DOHH2 (cell line): ENCODE measurements at regions not wholly inside any gene's neighbourhood (a gene's known extent, or its start where the extent isn't known, plus 50 kb on each side); places are given as distances from the start of the nearest gene placed in this dataset.
"Not testable (repeated sequence)": the region's sequence is repeated elsewhere in the genome, so short reads cannot be mapped to it uniquely, and the experiment has no call there.

Experiments used
- H3F3A ChIP-seq: fragments of 200-600 bp; sonication (generic), shearing (Covaris generic); 2 replicates; pipeline ENCODE4 v1.6.0; 2016; ENCODE audit warnings: antibody characterized with exemption, mild to moderate bottlenecking; ENCODE audit not compliant: control insufficient read depth, insufficient read depth
- H3K27ac ChIP-seq: fragments of 200-600 bp; sonication (generic); 2 replicates; pipeline ENCODE4 v1.5.1; 2014; ENCODE audit warnings: low read depth, mild to moderate bottlenecking, low read length, moderate library complexity
- H3K27me3 ChIP-seq: fragments of 200-600 bp; sonication (generic); 2 replicates; pipeline ENCODE4 v1.6.1; 2014; ENCODE audit warnings: mild to moderate bottlenecking, low read length, mixed read lengths; ENCODE audit not compliant: control insufficient read depth
- H3K36me3 ChIP-seq: fragments of 200-600 bp; sonication (generic); 2 replicates; pipeline ENCODE4 v1.6.1; 2014; ENCODE audit warnings: mild to moderate bottlenecking, low read length, moderate library complexity, mixed read lengths; ENCODE audit not compliant: control insufficient read depth
- H3K4me1 ChIP-seq: fragments of 200-600 bp; sonication (generic); 2 replicates; pipeline ENCODE4 v1.6.1; 2014; ENCODE audit warnings: mild to moderate bottlenecking, low read length, mixed read lengths; ENCODE audit not compliant: control insufficient read depth
- H3K4me2 ChIP-seq: fragments of 200-600 bp; sonication (generic); 2 replicates; pipeline ENCODE4 v1.6.0; 2014; ENCODE audit warnings: mild to moderate bottlenecking, low read length, moderate library complexity
- H3K4me3 ChIP-seq: fragments of 200-600 bp; sonication (generic); 2 replicates; pipeline ENCODE4 v1.5.1; 2014; ENCODE audit warnings: mild to moderate bottlenecking, low read length, mixed read lengths
- H3K79me2 ChIP-seq: fragments of 200-600 bp; sonication (generic); 2 replicates; pipeline ENCODE4 v1.6.1; 2014; ENCODE audit warnings: mild to moderate bottlenecking, low read length, mixed read lengths; ENCODE audit not compliant: control insufficient read depth
- H3K9me2 ChIP-seq: fragments of 200-600 bp; sonication (generic); replicated peaks from 2 replicates; pipeline ENCODE4 v1.6.1; 2014; ENCODE audit warnings: mild to moderate bottlenecking, low read length, mixed read lengths; ENCODE audit not compliant: control insufficient read depth
- H3K9me3 ChIP-seq: fragments of 200-600 bp; sonication (generic); 2 replicates; pipeline ENCODE4 v1.6.1; 2014; ENCODE audit warnings: antibody characterized with exemption, low read length, mixed read lengths; ENCODE audit not compliant: control insufficient read depth, insufficient read depth
- H4K20me1 ChIP-seq: fragments of 200-600 bp; sonication (generic); 2 replicates; pipeline ENCODE4 v1.6.0; 2014; ENCODE audit warnings: low read depth, mild to moderate bottlenecking, antibody characterized with exemption, low read length, moderate library complexity; ENCODE audit not compliant: control insufficient read depth, insufficient read depth
- CTCF ChIP-seq: fragments of 200-600 bp; sonication (generic); IDR thresholded peaks from one replicate; pipeline ENCODE4 v1.5.1; 2014; ENCODE audit warnings: antibody characterized with exemption, mild to moderate bottlenecking, low read depth, low read length; ENCODE audit not compliant: poor library complexity, severe bottlenecking
- EZH2phosphoT487 ChIP-seq: fragments of 200-600 bp; sonication (generic); IDR thresholded peaks from 2 replicates; pipeline ENCODE4 v1.6.1; 2017; ENCODE audit warnings: borderline replicate concordance, mild to moderate bottlenecking, antibody characterized with exemption, low read length, moderate library complexity, mixed read lengths

- not testable (repeated sequence) for H3K9me3 ChIP-seq, H3F3A ChIP-seq, H3K36me3 ChIP-seq, H3K4me1 ChIP-seq, H4K20me1 ChIP-seq, H3K79me2 ChIP-seq, H3K4me3 ChIP-seq, H3K27ac ChIP-seq, H3K4me2 ChIP-seq, H3K27me3 ChIP-seq, H3K9me2 ChIP-seq
Measured at GRCh38 chr7:97234494-97234893, 117.0 kb downstream of the SDHAF3 start.

- 0 out of 2 replicates have a peak, but pooled peaks cover 3% of the 10 kb centered on the region for H3K9me3 ChIP-seq
- no peaks in the 10 kb centered on the region for H4K20me1 ChIP-seq
- H3K36me3 ChIP-seq: no peaks in the 10 kb centered on the region
- no peaks in the 10 kb centered on the region for H3K79me2 ChIP-seq
- H3K4me1 ChIP-seq: no peaks in the 10 kb centered on the region
- no peaks in the 10 kb centered on the region for H3K27me3 ChIP-seq
- TF ChIP-seq EZH2phosphoT487 (no peak), CTCF (no peak)
- H3K9me2 ChIP-seq: no peaks in the 10 kb centered on the region
- H3F3A ChIP-seq: no peaks in the 10 kb centered on the region
- H3K27ac ChIP-seq: no peak overlapping the region
- no peak overlapping the region for H3K4me2 ChIP-seq
- no peak overlapping the region for H3K4me3 ChIP-seq
Measured at GRCh38 chr7:97246317-97246716, 128.8 kb downstream of the SDHAF3 start.

GRCh38 chr7:97258187-97258586 is 140.7 kb downstream of the SDHAF3 start:
- not testable (repeated sequence) for H3K27me3 ChIP-seq, H4K20me1 ChIP-seq, H3K36me3 ChIP-seq, H3K27ac ChIP-seq, H3K9me2 ChIP-seq, H3K4me2 ChIP-seq, H3K4me3 ChIP-seq, H3K9me3 ChIP-seq, H3K4me1 ChIP-seq, H3K79me2 ChIP-seq, H3F3A ChIP-seq

GRCh38 chr7:97269741-97270140 is 152.2 kb downstream of the SDHAF3 start:
- Histone ChIP-seq H3K27me3 (no peaks in the 10 kb centered on the region), H3K9me3 (no peaks in the 10 kb centered on the region), H3K36me3 (no peaks in the 10 kb centered on the region), H3K4me2 (no peak overlapping the region), H3F3A (no peaks in the 10 kb centered on the region), H3K79me2 (no peaks in the 10 kb centered on the region), H3K4me3 (no peak overlapping the region), H4K20me1 (no peaks in the 10 kb centered on the region), H3K9me2 (no peaks in the 10 kb centered on the region), H3K4me1 (0 out of 2 replicates have a peak, but pooled peaks cover 3% of the 10 kb centered on the region), H3K27ac (no peak overlapping the region)
- TF ChIP-seq CTCF: no peak
- TF ChIP-seq EZH2phosphoT487: no peak
